ENCODE measurements at regions not wholly inside any gene's neighbourhood (a gene's known extent, or its start where the extent isn't known, plus 50 kb on each side); places are given as distances from the start of the nearest gene placed in this dataset.

DNA sequence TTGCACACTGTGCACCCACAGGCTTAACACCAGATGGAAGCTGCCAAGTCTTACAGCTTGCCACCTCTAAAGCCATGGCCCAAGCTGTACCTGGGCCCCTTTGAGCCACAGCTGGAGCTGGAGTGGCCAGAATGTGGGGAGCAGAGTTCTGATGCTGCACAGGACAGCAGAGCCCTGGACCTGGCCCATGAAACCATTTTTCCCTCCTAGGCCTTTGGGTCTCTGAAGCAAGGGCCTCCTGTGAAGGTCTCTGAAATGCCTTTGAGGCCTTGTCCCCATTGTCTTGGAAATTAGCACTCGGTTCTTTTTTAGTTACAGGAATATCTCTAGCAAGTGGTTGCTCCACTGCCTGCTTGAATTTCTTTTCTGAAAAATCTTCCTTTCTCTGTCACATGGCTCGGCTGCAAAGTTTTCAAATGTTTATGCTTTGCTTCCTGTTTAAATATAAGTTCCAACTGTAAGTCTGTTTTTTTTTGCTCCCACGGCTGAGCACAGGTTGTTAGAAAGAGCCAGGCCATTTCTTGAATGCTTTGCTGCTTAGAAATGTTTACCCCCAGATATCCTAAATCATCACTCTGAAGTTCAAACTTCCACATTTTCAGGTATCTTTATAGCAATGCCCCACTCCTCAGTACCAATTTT is 156.8 kb upstream of the GORAB start:
- no peak for DNase-seq (ENCODE audit: low read depth)
- TF ChIP-seq, protein P1, sequence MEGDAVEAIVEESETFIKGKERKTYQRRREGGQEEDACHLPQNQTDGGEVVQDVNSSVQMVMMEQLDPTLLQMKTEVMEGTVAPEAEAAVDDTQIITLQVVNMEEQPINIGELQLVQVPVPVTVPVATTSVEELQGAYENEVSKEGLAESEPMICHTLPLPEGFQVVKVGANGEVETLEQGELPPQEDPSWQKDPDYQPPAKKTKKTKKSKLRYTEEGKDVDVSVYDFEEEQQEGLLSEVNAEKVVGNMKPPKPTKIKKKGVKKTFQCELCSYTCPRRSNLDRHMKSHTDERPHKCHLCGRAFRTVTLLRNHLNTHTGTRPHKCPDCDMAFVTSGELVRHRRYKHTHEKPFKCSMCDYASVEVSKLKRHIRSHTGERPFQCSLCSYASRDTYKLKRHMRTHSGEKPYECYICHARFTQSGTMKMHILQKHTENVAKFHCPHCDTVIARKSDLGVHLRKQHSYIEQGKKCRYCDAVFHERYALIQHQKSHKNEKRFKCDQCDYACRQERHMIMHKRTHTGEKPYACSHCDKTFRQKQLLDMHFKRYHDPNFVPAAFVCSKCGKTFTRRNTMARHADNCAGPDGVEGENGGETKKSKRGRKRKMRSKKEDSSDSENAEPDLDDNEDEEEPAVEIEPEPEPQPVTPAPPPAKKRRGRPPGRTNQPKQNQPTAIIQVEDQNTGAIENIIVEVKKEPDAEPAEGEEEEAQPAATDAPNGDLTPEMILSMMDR (IDR thresholded peaks at IDR 0.05; ENCODE audit: low read depth, low read length): no peak
- TF ChIP-seq POLR2A (IDR thresholded peaks at IDR 0.05; ENCODE audit: extremely low read depth, insufficient read length) (no peak), MYC (IDR thresholded peaks at IDR 0.05; ENCODE audit: low read depth, low read length) (no peak)
- TF ChIP-seq, protein P2, sequence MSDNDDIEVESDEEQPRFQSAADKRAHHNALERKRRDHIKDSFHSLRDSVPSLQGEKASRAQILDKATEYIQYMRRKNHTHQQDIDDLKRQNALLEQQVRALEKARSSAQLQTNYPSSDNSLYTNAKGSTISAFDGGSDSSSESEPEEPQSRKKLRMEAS (IDR thresholded peaks at IDR 0.05; ENCODE audit: low read depth, low read length): no peak
- H3K4me3 ChIP-seq (ENCODE audit: low read depth, low read length): no peak overlapping the region

DNA sequence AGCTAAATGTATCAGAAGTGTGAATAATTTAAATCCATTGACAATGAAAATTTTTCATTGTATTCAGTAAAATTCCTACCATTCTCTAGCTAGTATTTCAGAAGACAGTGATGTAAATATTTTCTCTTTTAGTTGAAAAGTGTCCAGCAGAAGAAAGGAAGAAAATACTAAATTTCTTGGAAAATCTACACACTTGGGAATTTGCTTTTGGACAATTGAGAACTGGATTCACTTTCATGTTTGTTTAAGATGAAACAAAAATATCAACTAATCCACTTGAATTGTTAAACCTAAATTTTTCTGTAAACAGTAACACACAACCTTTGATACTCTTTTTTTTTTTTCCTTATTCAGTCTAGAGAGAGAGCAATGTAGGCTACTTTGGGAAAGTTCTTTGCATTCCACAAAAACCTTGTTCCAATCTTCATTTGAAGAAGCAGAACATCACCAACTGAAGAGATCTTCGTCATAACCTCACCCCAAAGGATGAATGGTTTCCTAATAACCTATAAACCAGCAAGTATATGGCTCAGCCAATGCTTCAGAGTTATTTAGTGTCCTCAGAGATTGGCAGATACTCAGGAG is 155.1 kb upstream of the GORAB start:
- DNase-seq (ENCODE audit: low read depth): no peak
- no peak overlapping the region for H3K4me3 ChIP-seq (ENCODE audit: low read depth, low read length)
- no peak for TF ChIP-seq MYC (IDR thresholded peaks at IDR 0.05; ENCODE audit: low read depth, low read length)
- TF ChIP-seq POLR2A (IDR thresholded peaks at IDR 0.05; ENCODE audit: extremely low read depth, insufficient read length): no peak
- TF ChIP-seq, protein P1 (IDR thresholded peaks at IDR 0.05; ENCODE audit: low read depth, low read length): no peak
- TF ChIP-seq, protein P2 (IDR thresholded peaks at IDR 0.05; ENCODE audit: low read depth, low read length): no peak

DNA sequence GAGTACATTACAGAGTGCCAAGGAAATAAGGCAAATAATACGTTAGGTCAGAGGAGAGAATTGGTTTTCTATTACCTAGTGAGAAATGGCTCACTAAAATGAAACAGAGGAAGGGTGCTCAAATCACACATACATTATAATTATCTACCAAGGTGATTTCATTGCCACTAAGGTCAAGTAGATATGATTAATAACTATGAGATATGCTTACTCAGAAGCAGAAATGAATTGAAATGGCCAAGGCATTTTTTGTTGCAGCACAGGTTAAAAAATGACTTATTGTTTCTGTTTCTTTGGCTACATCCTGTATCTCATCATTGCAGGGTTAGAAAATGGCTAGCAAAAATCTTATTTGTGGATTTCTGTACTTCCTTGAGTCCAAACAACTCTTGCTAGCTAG is 154.5 kb upstream of the GORAB start:
- no peak for TF ChIP-seq MYC (IDR thresholded peaks at IDR 0.05; ENCODE audit: low read depth, low read length)
- TF ChIP-seq, protein P1 (IDR thresholded peaks at IDR 0.05; ENCODE audit: low read depth, low read length): no peak
- TF ChIP-seq, protein P2 (IDR thresholded peaks at IDR 0.05; ENCODE audit: low read depth, low read length): no peak
- no peak for TF ChIP-seq POLR2A (IDR thresholded peaks at IDR 0.05; ENCODE audit: extremely low read depth, insufficient read length)
- no peak for DNase-seq (ENCODE audit: low read depth)
- H3K4me3 ChIP-seq (ENCODE audit: low read depth, low read length): no peak overlapping the region

DNA sequence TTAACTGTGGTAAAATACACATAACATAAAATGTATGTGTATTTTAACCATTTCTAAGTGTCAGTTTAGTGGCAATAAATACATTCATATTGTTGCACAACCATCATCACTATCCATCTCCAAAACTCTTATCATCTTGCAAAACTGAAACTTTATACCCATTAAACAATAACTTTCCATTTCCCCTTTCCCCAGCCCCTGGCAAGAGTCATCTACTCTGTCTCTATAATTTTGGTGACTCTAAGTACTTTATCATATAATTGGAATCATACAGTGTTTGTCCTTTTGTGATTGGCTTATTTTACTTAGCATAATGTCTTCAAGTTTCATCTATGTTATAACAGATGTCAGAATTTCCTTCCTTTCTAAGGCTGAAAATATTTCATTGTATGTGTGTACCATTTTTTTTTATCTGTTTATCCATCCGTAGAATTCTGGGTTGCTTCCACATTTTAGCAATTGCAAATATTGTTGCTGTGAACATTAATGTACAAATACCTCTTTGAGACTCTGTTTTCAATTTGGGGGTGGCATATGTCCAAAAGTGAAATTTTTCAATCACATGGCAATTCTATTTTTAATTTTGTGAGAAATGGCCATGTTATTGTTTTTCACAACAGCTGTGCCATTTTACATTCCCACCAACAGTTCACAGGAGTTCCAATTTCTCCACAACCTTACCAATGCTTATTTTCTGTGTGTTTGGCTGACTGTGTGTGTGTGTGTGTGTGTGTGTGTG is 153.9 kb upstream of the GORAB start:
- DNase-seq (ENCODE audit: low read depth): peak; percentile 37
- H3K4me3 ChIP-seq (ENCODE audit: low read depth, low read length): no peak overlapping the region
- no peak for TF ChIP-seq MYC (IDR thresholded peaks at IDR 0.05; ENCODE audit: low read depth, low read length)
- TF ChIP-seq POLR2A (IDR thresholded peaks at IDR 0.05; ENCODE audit: extremely low read depth, insufficient read length): no peak
- TF ChIP-seq, protein P2 (IDR thresholded peaks at IDR 0.05; ENCODE audit: low read depth, low read length): no peak
- TF ChIP-seq, protein P1 (IDR thresholded peaks at IDR 0.05; ENCODE audit: low read depth, low read length): no peak

DNA sequence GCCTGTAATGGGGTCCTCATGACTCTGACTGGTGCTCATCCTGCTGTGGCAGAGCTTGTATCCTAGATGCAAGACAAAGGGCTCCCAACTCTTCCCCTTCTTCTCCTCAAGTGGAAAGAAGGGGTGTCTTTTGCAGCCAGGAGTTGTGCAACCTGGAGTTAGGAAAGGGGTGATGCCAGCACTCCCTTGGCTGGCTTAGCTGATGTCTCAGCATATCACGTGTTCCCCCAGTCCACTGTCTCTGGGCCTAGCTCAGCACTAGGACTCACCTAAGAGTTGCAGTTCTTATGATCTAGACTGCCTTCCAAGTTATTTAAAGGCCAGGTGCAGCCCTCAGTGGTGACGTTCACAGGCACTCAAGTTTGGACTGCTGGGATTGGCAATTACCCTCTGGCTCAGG is 146.2 kb upstream of the GORAB start:
- no peak for DNase-seq (ENCODE audit: low read depth)
- no peak overlapping the region for H3K4me3 ChIP-seq (ENCODE audit: low read depth, low read length)
- TF ChIP-seq MYC (IDR thresholded peaks at IDR 0.05; ENCODE audit: low read depth, low read length): no peak
- TF ChIP-seq, protein P1 (IDR thresholded peaks at IDR 0.05; ENCODE audit: low read depth, low read length): no peak
- TF ChIP-seq POLR2A (IDR thresholded peaks at IDR 0.05; ENCODE audit: extremely low read depth, insufficient read length): no peak
- TF ChIP-seq, protein P2 (IDR thresholded peaks at IDR 0.05; ENCODE audit: low read depth, low read length): no peak

Data from NB4 (cell line).